ENCODE measurements at regions not wholly inside any gene's neighbourhood (a gene's known extent, or its start where the extent isn't known, plus 50 kb on each side); places are given as distances from the start of the nearest gene placed in this dataset.

- no peak for TF ChIP-seq ZNF713 (CRISPR knock-in tag; IDR thresholded peaks at IDR 0.05)
- no peak for TF ChIP-seq PTBP1 (IDR thresholded peaks at IDR 0.05; ENCODE audit: low read depth, low read length, poor library complexity, severe bottlenecking)
- no peak for TF ChIP-seq CTCF (CRISPR knock-in tag; IDR thresholded peaks at IDR 0.05)
- TF ChIP-seq RELA (CRISPR knock-in tag; IDR thresholded peaks at IDR 0.05), result no peak
Observed at GRCh38 chr14:86430853-86431252, 900.9 kb downstream of the FLRT2 start.
